Activated naive CD8-positive, alpha-beta T cell treated with anti-CD3 and anti-CD28 coated beads for 36 hours (primary cell): ENCODE measurements at regions not wholly inside any gene's neighbourhood (a gene's known extent, or its start where the extent isn't known, plus 50 kb on each side); places are given as distances from the start of the nearest gene placed in this dataset.
"Not testable (repeated sequence)": the region's sequence is repeated elsewhere in the genome, so short reads cannot be mapped to it uniquely, and the experiment has no call there.

ENCODE experiments used
- DNase-seq: peaks from one replicate; pipeline ENCODE4 v3.0.0; 2021
- H3K27ac Mint-ChIP-seq: one replicate; pipeline ENCODE4 v1.8.0; 2022; ENCODE audit warnings: mild to moderate bottlenecking, moderate library complexity, mixed read lengths
- H3K27me3 Mint-ChIP-seq: one replicate; pipeline ENCODE4 v1.8.0; 2022; ENCODE audit warnings: mild to moderate bottlenecking, mixed read lengths
- H3K36me3 Mint-ChIP-seq: one replicate; pipeline ENCODE4 v1.8.0; 2021; ENCODE audit warnings: mild to moderate bottlenecking, mixed read lengths
- H3K4me1 Mint-ChIP-seq: one replicate; pipeline ENCODE4 v1.8.0; 2021; ENCODE audit warnings: mixed read lengths
- H3K4me3 Mint-ChIP-seq: one replicate; pipeline ENCODE4 v1.8.0; 2022; ENCODE audit warnings: mild to moderate bottlenecking, moderate library complexity, mixed read lengths
- H3K9me3 Mint-ChIP-seq: one replicate; pipeline ENCODE4 v1.8.0; 2022; ENCODE audit warnings: mixed read lengths

GRCh38 chr6:27674882-27675281 lies 202.0 kb upstream of the ZNF184 start:
- no peak for DNase-seq

GRCh38 chr6:27672113-27672799 lies 199.4 kb upstream of the ZNF184 start:
- Mint-ChIP-seq H3K36me3 (peaks cover 12% of the 10 kb centered on the region), H3K4me1 (peaks cover 43% of the 10 kb centered on the region), H3K4me3 (peak overlapping the region; percentile 61), H3K9me3 (peaks cover 17% of the 10 kb centered on the region), H3K27ac (peak overlapping the region; percentile 34), H3K27me3 (peaks cover 99% of the 10 kb centered on the region)
- DNase-seq, result peak; percentile 48

More at GRCh38 chr6:27674882-27675281, 202.0 kb upstream of the ZNF184 start:
- peaks cover 20% of the 10 kb centered on the region for H3K9me3 Mint-ChIP-seq
- peaks cover 22% of the 10 kb centered on the region for H3K4me1 Mint-ChIP-seq
- peaks cover 99% of the 10 kb centered on the region for H3K27me3 Mint-ChIP-seq
- H3K36me3 Mint-ChIP-seq, result peaks cover 13% of the 10 kb centered on the region
- H3K4me3 Mint-ChIP-seq, result no peak overlapping the region
- no peak overlapping the region for H3K27ac Mint-ChIP-seq

- DNase-seq, result no peak
- H3K36me3 Mint-ChIP-seq, result peaks cover 12% of the 10 kb centered on the region
- peak overlapping the region; percentile 76 for H3K4me3 Mint-ChIP-seq
- peaks cover 99% of the 10 kb centered on the region for H3K27me3 Mint-ChIP-seq
- peaks cover 21% of the 10 kb centered on the region for H3K9me3 Mint-ChIP-seq
- H3K4me1 Mint-ChIP-seq, result peaks cover 46% of the 10 kb centered on the region
- no peak overlapping the region for H3K27ac Mint-ChIP-seq
These were observed 196.9 kb upstream of the ZNF184 start for GRCh38 chr6:27669624-27670301.

GRCh38 chr6:27669295-27669623 lies 196.4 kb upstream of the ZNF184 start:
- Mint-ChIP-seq H3K27ac (no peak overlapping the region), H3K9me3 (peaks cover 21% of the 10 kb centered on the region), H3K36me3 (peaks cover 12% of the 10 kb centered on the region)

GRCh38 chr6:27668442-27669294 lies 195.8 kb upstream of the ZNF184 start:
- peaks cover 91% of the 10 kb centered on the region for H3K27me3 Mint-ChIP-seq
- H3K4me1 Mint-ChIP-seq, result peaks cover 46% of the 10 kb centered on the region
- DNase-seq, result peak; percentile 73
- peaks cover 12% of the 10 kb centered on the region for H3K36me3 Mint-ChIP-seq
- H3K9me3 Mint-ChIP-seq, result peaks cover 21% of the 10 kb centered on the region
- peak overlapping the region; percentile 71 for H3K27ac Mint-ChIP-seq
- H3K4me3 Mint-ChIP-seq, result peak overlapping the region; percentile 76

More at GRCh38 chr6:27669295-27669623, 196.4 kb upstream of the ZNF184 start:
- Mint-ChIP-seq H3K4me1 (peaks cover 46% of the 10 kb centered on the region), H3K27me3 (peaks cover 96% of the 10 kb centered on the region), H3K4me3 (peak overlapping the region; percentile 76)
- no peak for DNase-seq

- peak overlapping the region; percentile 71 for H3K27ac Mint-ChIP-seq
- H3K9me3 Mint-ChIP-seq, result peaks cover 16% of the 10 kb centered on the region
- peaks cover 44% of the 10 kb centered on the region for H3K4me1 Mint-ChIP-seq
These were observed 194.9 kb upstream of the ZNF184 start for GRCh38 chr6:27667657-27668441.

GRCh38 chr6:27667016-27667656 lies 194.2 kb upstream of the ZNF184 start:
- Mint-ChIP-seq H3K27me3 (peaks cover 88% of the 10 kb centered on the region), H3K4me1 (peaks cover 37% of the 10 kb centered on the region), H3K36me3 (peaks cover 6% of the 10 kb centered on the region), H3K9me3 (peaks cover 11% of the 10 kb centered on the region), H3K4me3 (peak overlapping the region; percentile 76), H3K27ac (no peak overlapping the region)
- no peak for DNase-seq

More at GRCh38 chr6:27667657-27668441, 194.9 kb upstream of the ZNF184 start:
- Mint-ChIP-seq H3K4me3 (peak overlapping the region; percentile 76), H3K27me3 (peaks cover 90% of the 10 kb centered on the region), H3K36me3 (peaks cover 11% of the 10 kb centered on the region)
- DNase-seq, result no peak

- Mint-ChIP-seq H3K27ac (no peak overlapping the region), H3K36me3 (no peaks in the 10 kb centered on the region), H3K9me3 (peaks cover 3% of the 10 kb centered on the region), H3K27me3 (peaks cover 70% of the 10 kb centered on the region), H3K4me1 (peaks cover 6% of the 10 kb centered on the region), H3K4me3 (no peak overlapping the region)
- DNase-seq, result no peak
These were observed 189.9 kb upstream of the ZNF184 start for GRCh38 chr6:27662769-27663168.

- not testable (repeated sequence) for H3K4me1 Mint-ChIP-seq, DNase-seq, H3K4me3 Mint-ChIP-seq, H3K9me3 Mint-ChIP-seq, H3K36me3 Mint-ChIP-seq, H3K27ac Mint-ChIP-seq
- peaks cover 67% of the 10 kb centered on the region for H3K27me3 Mint-ChIP-seq
These were observed 189.3 kb upstream of the ZNF184 start for GRCh38 chr6:27662212-27662611.

GRCh38 chr6:27653143-27653825 lies 180.4 kb upstream of the ZNF184 start:
- DNase-seq, H3K27ac Mint-ChIP-seq, H3K36me3 Mint-ChIP-seq, H3K9me3 Mint-ChIP-seq, H3K4me3 Mint-ChIP-seq, H3K4me1 Mint-ChIP-seq: not testable (repeated sequence)
- H3K27me3 Mint-ChIP-seq, result peaks cover 80% of the 10 kb centered on the region

- Mint-ChIP-seq H3K27ac (no peak overlapping the region), H3K9me3 (no peaks in the 10 kb centered on the region), H3K4me3 (no peak overlapping the region), H3K4me1 (peaks cover 9% of the 10 kb centered on the region), H3K27me3 (peaks cover 90% of the 10 kb centered on the region), H3K36me3 (peaks cover 4% of the 10 kb centered on the region)
- DNase-seq, result no peak
These were observed 178.4 kb upstream of the ZNF184 start for GRCh38 chr6:27651371-27651732.

GRCh38 chr6:27650620-27651370 lies 177.9 kb upstream of the ZNF184 start:
- H3K27me3 Mint-ChIP-seq, result peaks cover 93% of the 10 kb centered on the region
- H3K27ac Mint-ChIP-seq, result peak overlapping the region; percentile 78
- H3K4me1 Mint-ChIP-seq, result peaks cover 9% of the 10 kb centered on the region
- DNase-seq, result peak; percentile 69
- H3K4me3 Mint-ChIP-seq, result no peak overlapping the region
- no peaks in the 10 kb centered on the region for H3K9me3 Mint-ChIP-seq
- H3K36me3 Mint-ChIP-seq, result peaks cover 4% of the 10 kb centered on the region

- no peaks in the 10 kb centered on the region for H3K36me3 Mint-ChIP-seq
- peaks cover 89% of the 10 kb centered on the region for H3K27me3 Mint-ChIP-seq
- no peak overlapping the region for H3K27ac Mint-ChIP-seq
- no peak overlapping the region for H3K4me3 Mint-ChIP-seq
- H3K9me3 Mint-ChIP-seq, result peaks cover 3% of the 10 kb centered on the region
- no peaks in the 10 kb centered on the region for H3K4me1 Mint-ChIP-seq
- no peak for DNase-seq
These were observed 171.6 kb upstream of the ZNF184 start for GRCh38 chr6:27644528-27644927.
